OCI-LY3 (cell line): ENCODE measurements at regions not wholly inside any gene's neighbourhood (a gene's known extent, or its start where the extent isn't known, plus 50 kb on each side); places are given as distances from the start of the nearest gene placed in this dataset.

Experiments used
- H2AFZ ChIP-seq: fragments of 200-600, 300-600 bp; shearing (Covaris generic); 2 replicates; pipeline ENCODE4 v1.6.0; 2014; ENCODE audit warnings: antibody characterized with exemption, low read depth, low read length
- H3K27ac ChIP-seq: fragments of 200-600, 300-600 bp; sonication (generic); 2 replicates; pipeline ENCODE4 v1.5.1; 2014; ENCODE audit warnings: mild to moderate bottlenecking, low read length, moderate library complexity, mixed read lengths
- H3K27me3 ChIP-seq: fragments of 200-600, 300-600 bp; sonication (generic); 2 replicates; pipeline ENCODE4 v1.6.1; 2014; ENCODE audit warnings: low read depth, low read length, mixed read lengths
- H3K36me3 ChIP-seq: fragments of 200-600, 300-600 bp; sonication (generic); replicated peaks from 2 replicates; pipeline ENCODE3; 2014; ENCODE audit warnings: low read depth, low read length, mixed read lengths
- H3K4me1 ChIP-seq: fragments of 300-600, 200-600 bp; sonication (generic); 2 replicates; pipeline ENCODE4 v1.6.1; 2014; ENCODE audit warnings: low read length, mixed read lengths
- H3K4me2 ChIP-seq: fragments of 200-600, 300-600 bp; sonication (generic); 2 replicates; pipeline ENCODE4 v1.6.1; 2014; ENCODE audit warnings: low read length, mixed read lengths
- H3K4me3 ChIP-seq: fragments of 300-600, 200-600 bp; sonication (generic); 2 replicates; pipeline ENCODE4 v1.5.1; 2014; ENCODE audit warnings: antibody characterized with exemption, mild to moderate bottlenecking, low read length, moderate library complexity
- H3K79me2 ChIP-seq: fragments of 300-600, 200-600 bp; shearing (Covaris generic); 2 replicates; pipeline ENCODE4 v1.6.1; 2014; ENCODE audit warnings: mild to moderate bottlenecking, low read length, mixed read lengths
- H3K9ac ChIP-seq: fragments of 300-600, 200-600 bp; shearing (Covaris generic); 2 replicates; pipeline ENCODE4 v1.6.0; 2014; ENCODE audit warnings: mild to moderate bottlenecking, low read length, moderate library complexity
- H3K9me3 ChIP-seq: fragments of 200-600, 300-600 bp; shearing (Covaris generic); 2 replicates; pipeline ENCODE4 v1.6.1; 2014; ENCODE audit warnings: low read length, mixed read lengths; ENCODE audit not compliant: insufficient read depth
- H4K20me1 ChIP-seq: fragments of 200-600, 300-600 bp; sonication (generic); 2 replicates; pipeline ENCODE4 v1.6.1; 2016; ENCODE audit warnings: low read length, mixed read lengths; ENCODE audit not compliant: insufficient read depth
- EZH2phosphoT487 ChIP-seq: fragments of 200-600 bp; shearing (Covaris generic); IDR thresholded peaks from 2 replicates; pipeline ENCODE4 v1.6.1; 2018; ENCODE audit warnings: antibody characterized with exemption, mixed run types, low read depth
- TF ChIP-seq, protein P1 (sequence below): fragments of 200-600, 300-600 bp; sonication (generic); IDR thresholded peaks from 2 replicates; pipeline ENCODE4 v1.5.1; 2014; ENCODE audit warnings: antibody characterized with exemption, low read length, low read depth

DNA sequence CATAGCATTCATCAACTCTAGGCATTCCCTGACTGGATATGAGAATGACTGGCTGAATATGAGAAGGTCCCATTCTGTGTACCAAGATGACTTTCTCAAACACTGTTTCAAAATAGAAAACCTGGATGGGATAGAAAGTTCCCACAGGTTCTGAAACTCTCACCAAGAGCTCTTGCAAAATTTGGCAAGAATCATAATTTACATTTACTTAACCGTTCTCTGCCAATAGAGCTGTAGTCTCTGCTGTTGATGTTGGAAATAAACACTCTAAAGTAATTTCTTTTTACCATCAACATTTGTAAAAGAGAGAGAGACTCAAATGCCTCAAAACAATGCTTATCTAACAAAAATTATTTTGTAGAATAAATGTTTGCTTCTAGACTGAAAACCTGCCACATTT is 221.1 kb downstream of the LMO4 start:
- no peaks in the 10 kb centered on the region for H3K79me2 ChIP-seq
- no peaks in the 10 kb centered on the region for H3K27me3 ChIP-seq
- no peak overlapping the region for H3K4me2 ChIP-seq
- H4K20me1 ChIP-seq = no peaks in the 10 kb centered on the region
- TF ChIP-seq, protein P1, sequence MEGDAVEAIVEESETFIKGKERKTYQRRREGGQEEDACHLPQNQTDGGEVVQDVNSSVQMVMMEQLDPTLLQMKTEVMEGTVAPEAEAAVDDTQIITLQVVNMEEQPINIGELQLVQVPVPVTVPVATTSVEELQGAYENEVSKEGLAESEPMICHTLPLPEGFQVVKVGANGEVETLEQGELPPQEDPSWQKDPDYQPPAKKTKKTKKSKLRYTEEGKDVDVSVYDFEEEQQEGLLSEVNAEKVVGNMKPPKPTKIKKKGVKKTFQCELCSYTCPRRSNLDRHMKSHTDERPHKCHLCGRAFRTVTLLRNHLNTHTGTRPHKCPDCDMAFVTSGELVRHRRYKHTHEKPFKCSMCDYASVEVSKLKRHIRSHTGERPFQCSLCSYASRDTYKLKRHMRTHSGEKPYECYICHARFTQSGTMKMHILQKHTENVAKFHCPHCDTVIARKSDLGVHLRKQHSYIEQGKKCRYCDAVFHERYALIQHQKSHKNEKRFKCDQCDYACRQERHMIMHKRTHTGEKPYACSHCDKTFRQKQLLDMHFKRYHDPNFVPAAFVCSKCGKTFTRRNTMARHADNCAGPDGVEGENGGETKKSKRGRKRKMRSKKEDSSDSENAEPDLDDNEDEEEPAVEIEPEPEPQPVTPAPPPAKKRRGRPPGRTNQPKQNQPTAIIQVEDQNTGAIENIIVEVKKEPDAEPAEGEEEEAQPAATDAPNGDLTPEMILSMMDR = no peak
- no peak for TF ChIP-seq EZH2phosphoT487
- H3K27ac ChIP-seq = no peak overlapping the region
- H3K4me1 ChIP-seq = no peaks in the 10 kb centered on the region
- no peaks in the 10 kb centered on the region for H3K9me3 ChIP-seq
- H3K4me3 ChIP-seq = no peak overlapping the region
- no peak overlapping the region for H3K9ac ChIP-seq
- H3K36me3 ChIP-seq = no peaks in the 10 kb centered on the region
- no peak overlapping the region for H2AFZ ChIP-seq

DNA sequence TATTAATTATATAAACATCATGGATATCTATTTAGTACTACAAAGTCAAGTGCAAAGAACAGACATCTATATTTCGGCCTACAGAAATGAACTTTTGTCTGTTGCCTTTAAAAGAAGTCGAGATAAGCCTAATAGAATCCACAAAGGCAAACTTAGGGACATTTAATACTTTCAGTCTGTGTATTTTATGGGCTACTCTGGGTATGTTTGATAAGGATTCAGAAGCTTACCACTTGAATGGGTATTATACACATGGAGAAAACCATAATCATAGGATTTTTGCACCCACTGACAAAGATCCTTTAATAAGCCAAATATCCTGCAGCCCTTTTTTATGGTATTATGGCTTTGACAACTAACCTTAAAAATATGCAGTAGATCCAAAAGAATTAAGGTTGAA is 224.8 kb downstream of the LMO4 start:
- Histone ChIP-seq H3K9me3 (no peaks in the 10 kb centered on the region), H3K9ac (no peak overlapping the region), H2AFZ (no peak overlapping the region), H3K36me3 (no peaks in the 10 kb centered on the region), H3K79me2 (no peaks in the 10 kb centered on the region), H3K4me2 (no peak overlapping the region), H3K4me3 (no peak overlapping the region), H4K20me1 (no peaks in the 10 kb centered on the region), H3K27me3 (no peaks in the 10 kb centered on the region), H3K27ac (no peak overlapping the region), H3K4me1 (no peaks in the 10 kb centered on the region)
- TF ChIP-seq, protein P1 = no peak
- no peak for TF ChIP-seq EZH2phosphoT487

DNA sequence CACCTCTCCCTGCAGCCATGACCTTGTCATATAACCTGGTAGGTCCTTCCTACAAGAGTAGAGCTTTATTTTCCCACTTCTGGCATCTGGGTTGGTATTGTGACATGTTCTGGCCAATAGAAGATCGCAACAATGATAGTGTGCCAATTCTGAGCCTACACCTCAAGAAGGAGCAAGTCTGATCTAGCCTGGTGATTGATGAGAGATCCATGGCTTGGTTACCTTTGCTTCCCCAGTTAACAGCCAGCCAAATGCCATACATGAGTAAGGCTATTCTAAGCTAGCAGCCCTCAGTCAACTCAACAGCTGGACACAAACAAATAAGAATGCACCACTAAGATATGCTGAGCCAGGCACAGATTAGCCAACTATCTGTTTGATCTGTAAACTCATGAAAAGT is 226.7 kb downstream of the LMO4 start:
- H3K4me2 ChIP-seq = no peak overlapping the region
- no peaks in the 10 kb centered on the region for H3K9me3 ChIP-seq
- H3K27ac ChIP-seq = no peak overlapping the region
- H4K20me1 ChIP-seq = no peaks in the 10 kb centered on the region
- TF ChIP-seq, protein P1 = no peak
- TF ChIP-seq EZH2phosphoT487 = no peak
- no peaks in the 10 kb centered on the region for H3K36me3 ChIP-seq
- H2AFZ ChIP-seq = no peak overlapping the region
- H3K4me3 ChIP-seq = no peak overlapping the region
- no peaks in the 10 kb centered on the region for H3K79me2 ChIP-seq
- no peaks in the 10 kb centered on the region for H3K27me3 ChIP-seq
- no peak overlapping the region for H3K9ac ChIP-seq
- no peaks in the 10 kb centered on the region for H3K4me1 ChIP-seq

DNA sequence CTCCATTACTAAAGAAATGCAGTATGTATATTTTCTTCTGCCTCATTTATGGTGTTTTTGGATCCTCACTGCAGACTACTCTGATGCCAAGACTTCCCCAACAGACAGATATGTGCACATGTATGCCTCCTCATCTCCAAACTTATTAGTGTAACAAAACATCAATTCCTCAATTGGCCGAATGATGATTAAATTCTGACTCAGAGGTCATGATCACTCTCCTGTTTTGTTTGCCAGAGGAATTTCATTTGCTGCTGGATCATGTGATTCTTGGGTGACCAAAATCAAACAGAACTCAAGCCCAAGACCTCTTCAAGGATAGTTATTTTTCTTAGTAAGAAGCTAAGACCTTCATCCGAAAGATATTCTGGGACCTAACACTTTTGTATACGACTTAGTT is 227.6 kb downstream of the LMO4 start:
- Histone ChIP-seq H3K9ac (no peak overlapping the region), H3K27me3 (no peaks in the 10 kb centered on the region), H2AFZ (no peak overlapping the region), H3K4me1 (no peaks in the 10 kb centered on the region), H3K27ac (no peak overlapping the region), H3K4me3 (no peak overlapping the region), H4K20me1 (no peaks in the 10 kb centered on the region), H3K36me3 (no peaks in the 10 kb centered on the region), H3K4me2 (no peak overlapping the region), H3K9me3 (no peaks in the 10 kb centered on the region), H3K79me2 (no peaks in the 10 kb centered on the region)
- no peak for TF ChIP-seq EZH2phosphoT487
- TF ChIP-seq, protein P1 = no peak
